MCF 10A (cell line): ENCODE measurements at regions not wholly inside any gene's neighbourhood (a gene's known extent, or its start where the extent isn't known, plus 50 kb on each side); places are given as distances from the start of the nearest gene placed in this dataset.

Experiments
- BruUV-seq: library from RNA; stranded (reverse); fragments of 400-500 nt; replicated peaks from 2 replicates; lab custom pipeline; 2021; lab: Mats Ljungman, UMichigan
- CTCF ChIA-PET: fragments of 300-600 bp; sonication (Branson Sonifier 250); formaldehyde crosslinking; extraction: SDS; loops from one replicate; lab custom pipeline; 2021; ENCODE audit warnings: antibody characterized with exemption, inconsistent platforms; lab: Yijun Ruan, JAX
- POLR2A ChIA-PET: fragments of 300-600, 350-650 bp; sonication (Branson Sonifier 250); formaldehyde crosslinking; extraction: SDS; loops from one replicate; lab custom pipeline; 2020; ENCODE audit warnings: antibody characterized with exemption, inconsistent platforms; lab: Yijun Ruan, JAX
- DNase-seq: peaks from one replicate; pipeline ENCODE4 v3.0.0-alpha.2; 2018; ENCODE audit not compliant: unreplicated experiment
- H3K27ac Mint-ChIP-seq: one replicate; pipeline ENCODE4 v1.8.0; 2022; ENCODE audit warnings: mild to moderate bottlenecking, low read depth, mixed read lengths; ENCODE audit not compliant: unreplicated experiment
- H3K27me3 Mint-ChIP-seq: one replicate; pipeline ENCODE4 v1.8.0; 2022; ENCODE audit warnings: mixed read lengths; ENCODE audit not compliant: insufficient read depth, unreplicated experiment
- H3K36me3 Mint-ChIP-seq: one replicate; pipeline ENCODE4 v1.8.0; 2022; ENCODE audit warnings: mild to moderate bottlenecking, moderate library complexity, mixed read lengths; ENCODE audit not compliant: insufficient read depth, unreplicated experiment
- H3K4me1 Mint-ChIP-seq: one replicate; pipeline ENCODE4 v1.8.0; 2022; ENCODE audit warnings: mixed read lengths; ENCODE audit not compliant: insufficient read depth, unreplicated experiment
- H3K4me3 Mint-ChIP-seq: one replicate; pipeline ENCODE4 v1.8.0; 2022; ENCODE audit warnings: mild to moderate bottlenecking, moderate library complexity, mixed read lengths; ENCODE audit not compliant: unreplicated experiment
- H3K9me3 Mint-ChIP-seq: one replicate; pipeline ENCODE4 v1.8.0; 2022; ENCODE audit warnings: mixed read lengths; ENCODE audit not compliant: unreplicated experiment
- CTCF ChIP-seq: fragments of 200-600 bp; IDR thresholded peaks from one replicate; pipeline ENCODE4 v1.8.0; 2022; ENCODE audit warnings: antibody characterized with exemption, mild to moderate bottlenecking; ENCODE audit not compliant: unreplicated experiment
- intact Hi-C: fragments of 100-400 bp; cut with micrococcal nuclease; formaldehyde crosslinking; loops from 2 replicates; pipeline ENCODE4 v1.14.1; 2022

GRCh38 chr10:10811562-10811961 is 206.1 kb upstream of the CELF2 start:
- ChIA-PET POLR2A (no interaction called here), CTCF (interaction anchor here (0.6 kb wide), 1 partner anchor 1574 kb away, joined by 3 read pairs; no protein-coding TSS in a partner anchor)
- Mint-ChIP-seq H3K4me3 (no peak overlapping the region), H3K27ac (no peak overlapping the region), H3K9me3 (no peaks in the 10 kb centered on the region), H3K4me1 (peaks cover 6% of the 10 kb centered on the region), H3K27me3 (no peaks in the 10 kb centered on the region), H3K36me3 (no peaks in the 10 kb centered on the region)
- no peak for DNase-seq
- BruUV-seq: no TSS peak
- TF ChIP-seq CTCF: no peak
- intact Hi-C loops: no loop called here

GRCh38 chr10:10813656-10814055 is 204.0 kb upstream of the CELF2 start:
- DNase-seq: no peak
- no peaks in the 10 kb centered on the region for H3K36me3 Mint-ChIP-seq
- ChIA-PET POLR2A (no interaction called here), CTCF (no interaction called here)
- H3K4me3 Mint-ChIP-seq: no peak overlapping the region
- H3K4me1 Mint-ChIP-seq: no peaks in the 10 kb centered on the region
- no peaks in the 10 kb centered on the region for H3K9me3 Mint-ChIP-seq
- BruUV-seq: no TSS peak
- TF ChIP-seq CTCF: no peak
- intact Hi-C loops: no loop called here
- no peak overlapping the region for H3K27ac Mint-ChIP-seq
- no peaks in the 10 kb centered on the region for H3K27me3 Mint-ChIP-seq

GRCh38 chr10:10814069-10814468 is 203.6 kb upstream of the CELF2 start:
- Mint-ChIP-seq H3K9me3 (no peaks in the 10 kb centered on the region), H3K4me1 (no peaks in the 10 kb centered on the region)

GRCh38 chr10:10816447-10816846 is 201.2 kb upstream of the CELF2 start:
- no peak for TF ChIP-seq CTCF
- H3K4me1 Mint-ChIP-seq: no peaks in the 10 kb centered on the region
- H3K36me3 Mint-ChIP-seq: no peaks in the 10 kb centered on the region
- no peak overlapping the region for H3K4me3 Mint-ChIP-seq
- no peaks in the 10 kb centered on the region for H3K9me3 Mint-ChIP-seq
- intact Hi-C loops: no loop called here
- H3K27ac Mint-ChIP-seq: no peak overlapping the region
- no peaks in the 10 kb centered on the region for H3K27me3 Mint-ChIP-seq
- ChIA-PET POLR2A (no interaction called here), CTCF (no interaction called here)
- no peak for DNase-seq
- no TSS peak for BruUV-seq

More at GRCh38 chr10:10814069-10814468, 203.6 kb upstream of the CELF2 start:
- ChIA-PET POLR2A (no interaction called here), CTCF (no interaction called here)
- no peak for TF ChIP-seq CTCF
- intact Hi-C loops: no loop called here
- no peak overlapping the region for H3K27ac Mint-ChIP-seq
- BruUV-seq: no TSS peak
- no peaks in the 10 kb centered on the region for H3K36me3 Mint-ChIP-seq
- H3K4me3 Mint-ChIP-seq: no peak overlapping the region
- no peak for DNase-seq
- H3K27me3 Mint-ChIP-seq: no peaks in the 10 kb centered on the region
